Upper lobe of left lung (tissue), 6 donors: ENCODE measurements at regions not wholly inside any gene's neighbourhood (a gene's known extent, or its start where the extent isn't known, plus 50 kb on each side); places are given as distances from the start of the nearest gene placed in this dataset.

Experiments used
- ATAC-seq, 2 donors: fragments of 200-7000 bp; cut with Tn5 transposase; one replicate each; pipeline ENCODE4 v1.9.1; 2022; ENCODE audit warnings: mild to moderate bottlenecking in 2 of 2, moderate library complexity in 2 of 2; ENCODE audit not compliant: low FRiP score in 2 of 2
- DNase-seq, 2 donors: peaks; one replicate each; pipeline ENCODE4 v3.0.0-alpha.2; 2019 to 2020
- H3K27ac ChIP-seq, 4 donors: fragments of 200-600 bp; sonication (generic); one replicate each; pipeline ENCODE4 v1.5.1; 2016 to 2019
- H3K27me3 ChIP-seq, 4 donors: fragments of 200-600 bp; sonication (generic); one replicate each; pipeline ENCODE4 v1.5.1; 2017 to 2019
- H3K36me3 ChIP-seq, 4 donors: fragments of 200-600 bp; sonication (generic); one replicate each; pipeline ENCODE4 v1.5.1; 2016 to 2019
- H3K4me1 ChIP-seq, 4 donors: fragments of 200-600 bp; sonication (generic); one replicate each; pipeline ENCODE4 v1.5.1; 2018 to 2019
- H3K4me3 ChIP-seq, 4 donors: fragments of 200-600 bp; sonication (generic); one replicate each; pipeline ENCODE4 v1.5.1; 2017 to 2019; ENCODE audit warnings: mild to moderate bottlenecking in 2 of 4, moderate library complexity in 1 of 4
- H3K9me3 ChIP-seq, 4 donors: fragments of 200-600 bp; sonication (generic); one replicate each; pipeline ENCODE4 v1.5.1; 2018 to 2019
- EP300 ChIP-seq, 4 donors: sonication (generic); formaldehyde crosslinking; IDR thresholded peaks; one replicate each; pipeline ENCODE4 v1.5.1; 2017; ENCODE audit warnings: antibody characterized with exemption in 4 of 4, control low read depth in 2 of 4
- POLR2A ChIP-seq, 4 donors: fragments of 450-650 bp; IDR thresholded peaks; one replicate each; pipeline ENCODE4 v1.5.1; 2016 to 2017; ENCODE audit warnings: antibody characterized with exemption in 4 of 4, mild to moderate bottlenecking in 2 of 4
- POLR2AphosphoS5 ChIP-seq, 2 donors: sonication (generic); formaldehyde crosslinking; IDR thresholded peaks; one replicate each; pipeline ENCODE4 v1.5.1; 2017; ENCODE audit warnings: antibody characterized with exemption in 2 of 2
- WGBS, 2 donors: methylation state at CpG; one replicate each; pipeline ENCODE4 v1.1.5; 2017 to 2018; 5-methylcytosine and 5-hydroxymethylcytosine counted together
- TF ChIP-seq, protein P1 (sequence below), 6 experiments: fragments of 450-650 bp in 4 of 6; fragments of 200-600 bp in 2 of 6; sonication (generic) in 2 of 6; IDR thresholded peaks; one replicate each; pipeline ENCODE4 v1.5.1; 2016 to 2019; ENCODE audit warnings: antibody characterized with exemption in 6 of 6
- donor health status: DM: no; HTN: no; CAD: no; lungs with moderate emphysema.
- donor health status: DM: no; HTN: yes; CAD: no; lungs with severe emphysema.

DNA sequence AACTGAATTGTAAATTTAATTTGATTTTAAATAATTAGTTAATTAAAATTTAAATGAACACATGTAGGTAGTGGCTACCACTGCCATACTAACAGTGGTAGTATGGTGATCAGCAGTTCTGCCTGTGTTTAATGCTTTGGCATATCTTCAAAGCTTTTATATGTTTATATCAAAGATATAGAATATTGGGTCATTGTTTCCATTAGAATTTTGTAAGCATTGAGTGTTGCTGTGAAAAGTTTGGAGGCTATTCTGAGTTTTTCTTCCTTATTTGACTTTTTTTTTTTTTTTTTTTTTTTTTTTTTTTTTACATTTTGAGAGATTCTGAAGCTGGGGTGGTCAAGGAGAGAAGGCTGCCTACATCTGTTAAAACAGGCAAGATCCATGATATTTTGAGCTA is 134.2 kb downstream of the SPATA31D1 start:
- Histone ChIP-seq H3K27me3 (no peaks in the 10 kb centered on the region), H3K9me3 (no peaks in the 10 kb centered on the region), H3K36me3 (no peaks in the 10 kb centered on the region), H3K4me3 (no peak overlapping the region), H3K4me1 (no peaks in the 10 kb centered on the region), H3K27ac (no peak overlapping the region)
- no peak for TF ChIP-seq POLR2AphosphoS5 (IDR thresholded peaks at IDR 0.05)
- TF ChIP-seq EP300 (IDR thresholded peaks at IDR 0.05) = no peak
- TF ChIP-seq, protein P1, sequence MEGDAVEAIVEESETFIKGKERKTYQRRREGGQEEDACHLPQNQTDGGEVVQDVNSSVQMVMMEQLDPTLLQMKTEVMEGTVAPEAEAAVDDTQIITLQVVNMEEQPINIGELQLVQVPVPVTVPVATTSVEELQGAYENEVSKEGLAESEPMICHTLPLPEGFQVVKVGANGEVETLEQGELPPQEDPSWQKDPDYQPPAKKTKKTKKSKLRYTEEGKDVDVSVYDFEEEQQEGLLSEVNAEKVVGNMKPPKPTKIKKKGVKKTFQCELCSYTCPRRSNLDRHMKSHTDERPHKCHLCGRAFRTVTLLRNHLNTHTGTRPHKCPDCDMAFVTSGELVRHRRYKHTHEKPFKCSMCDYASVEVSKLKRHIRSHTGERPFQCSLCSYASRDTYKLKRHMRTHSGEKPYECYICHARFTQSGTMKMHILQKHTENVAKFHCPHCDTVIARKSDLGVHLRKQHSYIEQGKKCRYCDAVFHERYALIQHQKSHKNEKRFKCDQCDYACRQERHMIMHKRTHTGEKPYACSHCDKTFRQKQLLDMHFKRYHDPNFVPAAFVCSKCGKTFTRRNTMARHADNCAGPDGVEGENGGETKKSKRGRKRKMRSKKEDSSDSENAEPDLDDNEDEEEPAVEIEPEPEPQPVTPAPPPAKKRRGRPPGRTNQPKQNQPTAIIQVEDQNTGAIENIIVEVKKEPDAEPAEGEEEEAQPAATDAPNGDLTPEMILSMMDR (IDR thresholded peaks at IDR 0.05) = no peak
- TF ChIP-seq POLR2A (IDR thresholded peaks at IDR 0.05) = no peak
- ATAC-seq (no peak), DNase-seq (no peak)

DNA sequence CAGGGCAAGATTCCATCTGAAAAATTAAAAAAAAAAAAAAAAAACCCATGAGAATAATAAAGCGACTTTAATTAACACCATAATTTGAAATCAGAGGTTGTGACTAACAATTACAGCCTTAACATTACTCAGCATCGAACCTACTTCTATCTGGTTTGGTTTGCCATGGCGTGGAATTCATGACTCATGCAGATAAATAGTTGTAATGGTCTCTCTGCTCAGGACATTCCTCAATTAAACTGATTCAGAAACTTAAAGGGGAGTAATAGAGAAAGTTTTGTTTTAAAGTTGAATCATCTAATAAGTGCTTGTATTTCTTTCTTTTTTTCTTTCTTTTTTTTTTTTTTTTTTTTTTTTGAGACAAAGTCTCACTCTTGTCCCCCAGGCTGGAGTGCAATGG is 135.5 kb downstream of the SPATA31D1 start:
- WGBS, 2 donors = 89 to 96% methylated on average over 3 of the region's 3 CpGs
- no peak for TF ChIP-seq POLR2AphosphoS5 (IDR thresholded peaks at IDR 0.05)
- no peak for TF ChIP-seq EP300 (IDR thresholded peaks at IDR 0.05)

DNA sequence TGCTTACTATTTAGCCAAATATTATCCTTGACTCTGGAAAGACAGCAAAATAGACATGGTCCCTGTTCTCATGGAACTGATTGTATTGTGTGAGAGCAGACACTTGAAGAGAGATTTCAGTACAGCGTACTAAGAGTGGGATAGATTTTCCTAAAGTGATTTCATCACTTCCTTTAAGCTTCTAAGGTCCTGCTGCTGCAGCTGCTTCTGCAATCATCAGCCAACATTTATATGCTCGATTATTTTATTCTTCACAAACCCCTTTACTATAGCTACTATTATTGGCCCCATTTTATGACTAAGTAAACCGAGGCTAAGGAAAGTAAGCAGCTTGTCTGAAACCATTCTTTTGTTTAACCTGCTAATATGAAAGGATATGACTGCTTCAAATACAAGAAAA is 137.7 kb downstream of the SPATA31D1 start:
- Histone ChIP-seq H3K27me3 (no peaks in the 10 kb centered on the region), H3K36me3 (no peaks in the 10 kb centered on the region), H3K27ac (no peak overlapping the region), H3K9me3 (no peaks in the 10 kb centered on the region), H3K4me3 (no peak overlapping the region), H3K4me1 (no peaks in the 10 kb centered on the region)
- WGBS, 2 donors = 63 to 64% methylated on average over 3 of the region's 3 CpGs
- ATAC-seq (no peak), DNase-seq (no peak)
- TF ChIP-seq, protein P1 (IDR thresholded peaks at IDR 0.05) = no peak
- TF ChIP-seq POLR2AphosphoS5 (IDR thresholded peaks at IDR 0.05) (no peak), EP300 (IDR thresholded peaks at IDR 0.05) (no peak), POLR2A (IDR thresholded peaks at IDR 0.05) (no peak)

More for the DNA sequence above, 135.5 kb downstream of the SPATA31D1 start:
- DNase-seq (no peak), ATAC-seq (no peak)
- H3K27me3 ChIP-seq = no peaks in the 10 kb centered on the region
- H3K9me3 ChIP-seq = no peaks in the 10 kb centered on the region
- no peaks in the 10 kb centered on the region for H3K36me3 ChIP-seq
- no peaks in the 10 kb centered on the region for H3K4me1 ChIP-seq
- H3K27ac ChIP-seq = no peak overlapping the region
- H3K4me3 ChIP-seq = no peak overlapping the region

DNA sequence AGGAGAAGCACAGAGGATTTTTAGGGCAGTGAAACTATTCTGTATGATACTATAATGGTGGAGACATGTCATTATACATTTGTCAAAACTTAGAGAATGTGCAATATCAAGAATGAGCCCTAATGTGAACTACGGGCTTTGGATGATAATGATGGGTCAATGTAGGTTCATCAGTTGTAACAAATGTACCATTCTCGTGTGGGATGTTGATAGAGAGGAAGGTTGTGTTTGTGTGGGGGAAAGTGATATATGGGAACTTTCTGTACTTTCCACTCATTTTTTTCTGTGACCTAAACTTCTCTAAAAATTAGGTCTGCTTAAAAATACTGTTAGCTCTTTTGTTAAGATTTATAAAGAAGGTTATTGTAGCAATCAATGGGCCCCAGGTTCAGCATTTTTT is 138.9 kb downstream of the SPATA31D1 start:
- Histone ChIP-seq H3K27ac (no peak overlapping the region), H3K4me3 (no peak overlapping the region), H3K27me3 (no peaks in the 10 kb centered on the region), H3K9me3 (no peaks in the 10 kb centered on the region), H3K36me3 (no peaks in the 10 kb centered on the region), H3K4me1 (no peaks in the 10 kb centered on the region)
- no peak for TF ChIP-seq POLR2A (IDR thresholded peaks at IDR 0.05)
- no peak for TF ChIP-seq EP300 (IDR thresholded peaks at IDR 0.05)
- TF ChIP-seq, protein P1 (IDR thresholded peaks at IDR 0.05) = no peak
- no peak for TF ChIP-seq POLR2AphosphoS5 (IDR thresholded peaks at IDR 0.05)
- no peak for DNase-seq
- WGBS, 2 donors = 73 to 81% methylated on average over 2 of the region's 2 CpGs
- no peak for ATAC-seq

DNA sequence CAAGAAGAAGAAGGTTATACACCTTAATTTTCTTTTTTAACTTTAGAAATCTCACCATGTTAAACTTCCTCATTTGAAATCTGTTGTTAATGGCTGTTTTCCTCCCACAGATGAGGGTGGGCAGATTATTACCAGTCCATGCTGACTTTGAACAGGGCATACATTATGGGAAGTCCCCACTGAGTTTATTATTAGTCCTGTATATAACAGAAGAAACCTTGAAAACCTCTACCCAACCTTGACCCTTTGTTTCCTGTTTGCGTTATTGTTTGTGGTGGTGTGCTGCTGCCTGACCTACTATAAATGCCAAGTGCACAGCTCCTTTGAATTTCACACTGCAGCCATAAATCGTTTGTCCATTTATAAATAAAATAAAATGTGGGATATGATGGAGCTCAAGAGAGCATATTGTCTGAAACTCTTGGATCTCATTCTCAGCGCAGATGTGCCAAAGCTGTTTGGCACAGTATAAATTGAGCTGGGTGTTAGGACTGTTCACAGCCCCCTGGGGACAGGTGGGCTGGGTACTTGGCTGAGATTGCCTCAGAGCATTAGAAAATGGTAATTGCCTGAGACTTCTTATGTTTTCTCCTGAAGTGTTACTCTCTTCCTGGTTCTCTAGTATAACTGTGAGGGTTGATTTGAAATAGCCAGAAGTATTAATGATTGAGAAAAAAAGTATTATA is 139.6 kb downstream of the SPATA31D1 start:
- no peak overlapping the region for H3K4me3 ChIP-seq
- ATAC-seq = no peak
- H3K36me3 ChIP-seq = no peaks in the 10 kb centered on the region
- H3K27ac ChIP-seq = no peak overlapping the region
- no peaks in the 10 kb centered on the region for H3K4me1 ChIP-seq
- no peak for TF ChIP-seq POLR2AphosphoS5 (IDR thresholded peaks at IDR 0.05)
- TF ChIP-seq POLR2A (IDR thresholded peaks at IDR 0.05) = no peak
- no peak for TF ChIP-seq EP300 (IDR thresholded peaks at IDR 0.05)
- TF ChIP-seq, protein P1 (IDR thresholded peaks at IDR 0.05) = no peak
- DNase-seq = no peak
- no peaks in the 10 kb centered on the region for H3K9me3 ChIP-seq
- 43 to 49% methylated on average over 3 of the region's 3 CpGs for WGBS, 2 donors
- no peaks in the 10 kb centered on the region for H3K27me3 ChIP-seq
